ENCODE measurements at regions not wholly inside any gene's neighbourhood (a gene's known extent, or its start where the extent isn't known, plus 50 kb on each side); places are given as distances from the start of the nearest gene placed in this dataset.
"Not testable (repeated sequence)": the region's sequence is repeated elsewhere in the genome, so short reads cannot be mapped to it uniquely, and the experiment has no call there.

GRCh38 chr9:67248967-67249366 is 256.6 kb upstream of the SPATA31A3 start:
- not testable (repeated sequence) for TF ChIP-seq CTCF (optimal IDR thresholded peaks at IDR 0.05 in 1 of 3, IDR thresholded peaks at IDR 0.05 in 1 of 3, conservative IDR thresholded peaks at IDR 0.05 in 1 of 3; ENCODE audit: extremely low read depth in 1 of 3, insufficient read depth in 2 of 3, low read length in 3 of 3); EZH2 (IDR thresholded peaks at IDR 0.05; ENCODE audit: low read length)
